Activated naive CD4-positive, alpha-beta T cell (primary cell): ENCODE measurements at regions not wholly inside any gene's neighbourhood (a gene's known extent, or its start where the extent isn't known, plus 50 kb on each side); places are given as distances from the start of the nearest gene placed in this dataset.
"Not testable (repeated sequence)": the region's sequence is repeated elsewhere in the genome, so short reads cannot be mapped to it uniquely, and the experiment has no call there.

Source experiments
- DNase-seq, 4 experiments: peaks; one replicate each; lab custom pipeline; 2025; lab: John Stamatoyannopoulos, UW

- no peak for DNase-seq
Observed at GRCh38 chr6:14217728-14218518, 100.4 kb downstream of the CD83 start.

- no peak for DNase-seq
Observed at GRCh38 chr6:14218519-14218800, 100.9 kb downstream of the CD83 start.

- no peak for DNase-seq
Observed at GRCh38 chr6:14221564-14222279, 104.2 kb downstream of the CD83 start.

GRCh38 chr6:14222956-14223355 lies 105.4 kb downstream of the CD83 start:
- no peak for DNase-seq

DNA sequence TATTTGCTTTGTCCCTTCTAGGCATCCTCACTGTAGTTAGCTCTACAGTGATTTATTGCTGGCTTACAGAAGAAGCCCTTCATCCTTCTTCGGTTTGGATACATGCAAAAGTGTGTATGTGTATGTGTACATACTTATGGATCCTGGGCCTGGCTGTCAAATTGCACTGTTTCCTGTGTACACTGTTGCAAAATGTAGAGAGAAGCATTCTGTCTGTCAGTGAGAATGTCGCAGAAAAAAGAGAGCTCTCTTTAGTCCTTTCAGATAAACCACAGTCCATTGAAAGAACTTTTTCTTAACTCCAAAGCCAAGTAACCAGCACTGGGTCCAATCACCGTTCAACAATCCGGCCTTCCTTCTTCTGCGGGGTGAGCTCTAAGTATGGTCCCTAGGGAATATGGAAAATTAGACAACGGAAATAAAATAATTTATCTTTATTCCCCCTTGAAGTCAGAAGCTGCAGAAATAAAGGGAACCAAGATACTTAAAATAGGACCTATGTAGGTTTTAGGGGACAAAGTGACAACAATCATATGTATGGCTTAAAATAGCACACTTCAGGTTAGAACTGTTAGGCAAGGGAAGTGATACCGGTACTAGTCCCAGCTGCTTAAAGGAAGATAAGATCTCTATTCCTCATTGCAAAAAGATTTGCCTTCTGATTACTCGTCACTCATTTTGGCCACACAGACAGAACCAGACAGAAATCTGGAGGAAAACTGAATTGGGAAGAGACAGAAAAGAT lies 107.0 kb downstream of the CD83 start:
- no peak for DNase-seq

GRCh38 chr6:14226051-14226660 lies 108.6 kb downstream of the CD83 start:
- no peak for DNase-seq

DNA sequence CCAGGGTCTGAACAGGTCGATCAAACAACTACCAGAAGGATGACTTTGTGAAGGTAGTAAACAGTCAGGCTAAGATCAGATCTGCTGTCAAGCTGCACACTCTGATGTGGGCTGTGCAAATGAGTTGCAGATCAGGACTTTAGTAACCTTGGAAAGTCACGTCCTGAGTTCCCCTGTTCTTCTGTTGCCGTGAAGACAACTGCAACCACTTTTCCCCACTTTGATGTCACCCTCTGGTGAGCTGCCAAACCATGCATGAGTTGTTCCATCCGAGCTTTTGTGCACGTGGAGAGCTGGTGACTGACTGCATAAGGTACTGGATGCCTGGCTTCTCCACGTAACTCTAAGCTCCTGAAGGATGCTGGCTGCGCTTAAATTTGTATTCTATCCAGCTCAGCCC lies 111.0 kb downstream of the CD83 start:
- no peak for DNase-seq

DNA sequence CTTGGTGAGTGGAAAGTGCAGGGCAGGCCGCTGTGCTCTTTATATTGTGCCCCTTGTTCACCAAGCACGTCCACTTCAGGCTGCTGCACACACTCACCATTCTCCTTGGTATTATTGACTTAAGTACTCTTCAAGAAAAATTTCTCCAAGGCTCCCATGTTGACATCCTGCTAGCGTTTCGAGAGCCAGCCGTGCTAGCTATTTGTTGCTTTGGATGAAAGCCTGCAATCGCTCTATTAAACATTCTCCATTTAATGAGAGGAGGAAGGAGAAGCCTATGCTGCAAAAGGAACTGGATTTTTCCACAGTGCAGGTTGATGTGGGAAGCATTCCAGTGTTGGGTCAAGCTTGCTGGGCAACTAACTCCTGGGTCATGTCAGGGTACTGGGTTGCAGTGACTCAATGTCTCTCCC lies 113.5 kb downstream of the CD83 start:
- no peak for DNase-seq

DNA sequence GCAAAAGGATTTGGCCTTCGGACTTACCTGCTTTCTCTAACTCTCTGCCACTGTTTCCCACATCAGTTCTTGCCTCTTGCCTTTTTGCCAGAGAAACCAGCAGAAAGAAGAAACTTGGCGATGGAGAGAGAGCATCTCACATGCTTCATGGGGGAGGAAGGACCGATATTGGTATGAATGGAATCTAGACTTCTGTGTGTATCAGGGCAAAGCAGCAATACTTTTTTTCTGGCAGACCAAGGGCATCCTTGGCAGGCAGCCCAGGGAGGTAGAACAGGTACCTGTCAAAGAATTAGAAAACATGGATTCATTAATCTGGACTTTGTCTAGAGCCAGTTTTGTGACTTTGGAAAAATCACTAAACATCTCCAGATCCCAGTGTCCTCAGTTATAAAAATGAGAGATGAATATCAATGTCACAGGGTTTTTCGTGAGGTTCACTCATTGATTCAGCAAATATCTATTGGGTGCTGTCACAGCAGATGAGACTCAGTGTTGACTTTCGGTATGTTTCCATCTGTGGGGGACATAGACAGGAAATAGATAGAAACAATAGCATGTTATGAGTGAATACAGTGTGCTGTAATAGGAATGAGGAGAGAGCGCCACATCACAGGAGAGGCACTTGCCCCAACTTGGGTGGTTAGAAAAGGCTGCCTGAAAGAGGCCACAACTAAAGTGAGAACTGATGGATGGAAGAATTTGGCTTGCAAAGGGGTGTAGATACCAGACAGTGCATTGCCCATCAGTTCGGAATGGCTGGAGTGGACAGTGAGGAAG lies 114.1 kb downstream of the CD83 start:
- DNase-seq: no peak

GRCh38 chr6:14232889-14233288 lies 115.3 kb downstream of the CD83 start:
- no peak for DNase-seq

GRCh38 chr6:14235653-14236356 lies 118.2 kb downstream of the CD83 start:
- no peak for DNase-seq

DNA sequence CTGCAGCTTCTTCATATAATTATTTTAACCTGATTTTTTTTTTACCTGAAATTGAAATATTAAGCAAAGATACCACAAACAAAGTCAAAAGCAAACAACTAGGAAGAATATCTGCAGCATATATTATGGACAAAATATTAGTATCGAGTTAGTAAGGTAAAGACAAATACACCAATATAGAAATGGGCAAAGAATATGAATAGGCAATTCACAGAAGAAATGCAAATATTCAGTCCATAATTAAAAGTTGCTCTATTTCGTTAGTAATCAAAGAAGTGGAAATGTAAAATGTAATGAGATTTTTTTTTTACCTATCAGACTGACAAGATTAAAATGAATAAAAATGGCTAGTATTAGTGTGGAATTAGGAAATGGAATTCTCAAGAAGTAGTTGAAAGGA lies 121.5 kb downstream of the CD83 start:
- DNase-seq: no peak

GRCh38 chr6:14240411-14241166 lies 123.0 kb downstream of the CD83 start:
- no peak for DNase-seq

DNA sequence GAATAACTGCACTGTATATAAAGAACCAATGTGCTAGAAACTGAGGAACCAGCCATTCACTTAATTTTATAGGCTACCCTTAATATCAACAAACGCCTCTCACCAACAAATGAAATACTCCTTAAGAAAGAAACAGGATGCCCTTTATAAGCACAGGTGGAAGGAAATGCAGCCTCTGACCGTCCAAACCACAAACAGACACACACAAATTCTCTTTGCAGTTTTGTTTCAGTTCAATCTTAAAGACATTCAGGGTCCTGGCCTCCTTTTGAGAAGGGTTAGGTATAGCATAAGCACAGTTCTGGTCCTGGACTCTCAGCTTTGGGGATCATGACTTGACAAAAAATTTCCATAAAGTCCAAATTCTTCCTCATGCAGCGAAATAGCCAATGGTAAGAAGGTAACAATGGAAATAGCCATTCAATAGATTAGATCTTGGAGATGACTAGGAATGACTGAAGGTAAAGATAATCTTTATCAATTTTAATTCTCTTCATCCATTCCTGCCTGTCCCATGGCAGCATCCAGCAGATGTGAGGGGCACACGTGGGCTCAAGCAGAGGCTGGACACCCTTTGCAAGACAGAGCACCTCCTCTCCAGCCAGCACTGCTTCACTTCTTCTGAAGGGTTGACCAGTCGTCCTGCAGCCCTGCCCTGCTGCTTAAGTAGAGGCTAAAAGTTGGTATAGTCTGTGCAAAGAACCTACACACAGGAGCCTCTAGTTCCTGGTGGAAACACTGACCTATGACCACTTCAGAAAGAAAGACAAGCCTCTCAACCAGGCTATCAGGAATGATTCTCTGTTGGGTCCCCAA lies 123.9 kb downstream of the CD83 start:
- DNase-seq: no peak

GRCh38 chr6:14242912-14243311 lies 125.3 kb downstream of the CD83 start:
- not testable (repeated sequence) for DNase-seq

GRCh38 chr6:14243597-14243996 lies 126.0 kb downstream of the CD83 start:
- no peak for DNase-seq

DNA sequence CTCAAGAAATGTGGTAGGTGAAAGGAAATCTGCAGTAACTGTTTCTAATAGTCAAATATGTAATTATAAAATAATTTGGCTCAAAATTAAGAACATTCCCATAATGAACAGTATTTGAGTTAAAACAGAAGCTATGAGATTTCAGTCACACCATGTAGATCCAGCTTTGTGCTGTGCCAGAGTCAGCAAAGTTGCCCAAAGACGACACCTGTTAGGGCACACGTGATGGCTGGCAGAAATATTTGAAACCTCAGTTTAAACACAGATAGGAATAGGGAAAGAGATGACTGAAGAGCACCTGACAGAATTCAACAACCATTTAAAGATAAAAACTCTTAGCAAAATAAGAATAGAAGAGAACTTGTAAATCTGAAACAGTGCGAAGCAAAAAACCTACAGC lies 129.3 kb downstream of the CD83 start:
- no peak for DNase-seq

GRCh38 chr6:14250573-14250972 lies 133.0 kb downstream of the CD83 start:
- no peak for DNase-seq

- no peak for DNase-seq
Observed at GRCh38 chr6:14252271-14252850, 134.8 kb downstream of the CD83 start.
